ENCODE measurements at regions not wholly inside any gene's neighbourhood (a gene's known extent, or its start where the extent isn't known, plus 50 kb on each side); places are given as distances from the start of the nearest gene placed in this dataset.

DNA sequence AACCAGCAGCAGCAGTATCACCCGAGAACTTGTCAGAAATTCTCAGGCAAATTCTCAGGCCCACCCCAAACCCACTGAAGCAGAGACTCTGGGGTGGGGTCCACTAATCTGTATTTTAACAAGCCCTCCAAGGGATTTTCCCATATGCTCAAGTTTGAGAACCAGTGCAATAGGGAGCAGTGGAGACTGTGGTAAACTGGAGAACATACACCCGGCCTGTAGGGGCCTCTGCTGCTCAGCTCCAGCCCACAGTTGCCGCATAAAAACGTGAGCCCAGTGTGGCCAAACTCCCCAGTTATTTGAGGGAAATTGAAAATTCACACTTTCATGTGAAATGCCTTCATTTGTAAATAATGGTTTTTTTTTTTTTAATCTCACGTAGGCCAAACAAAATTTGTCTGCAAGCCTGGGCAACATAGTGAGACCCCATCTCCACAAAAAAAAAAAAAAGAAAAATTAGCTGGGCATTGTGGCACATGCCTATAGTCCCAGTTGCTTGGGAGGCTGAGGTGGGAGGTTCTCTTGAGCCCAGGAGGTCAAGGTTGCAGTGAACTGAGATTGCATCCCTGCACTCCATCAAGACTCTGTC lies 97.6 kb upstream of the ZMIZ1 start:
- TF ChIP-seq, protein P1, sequence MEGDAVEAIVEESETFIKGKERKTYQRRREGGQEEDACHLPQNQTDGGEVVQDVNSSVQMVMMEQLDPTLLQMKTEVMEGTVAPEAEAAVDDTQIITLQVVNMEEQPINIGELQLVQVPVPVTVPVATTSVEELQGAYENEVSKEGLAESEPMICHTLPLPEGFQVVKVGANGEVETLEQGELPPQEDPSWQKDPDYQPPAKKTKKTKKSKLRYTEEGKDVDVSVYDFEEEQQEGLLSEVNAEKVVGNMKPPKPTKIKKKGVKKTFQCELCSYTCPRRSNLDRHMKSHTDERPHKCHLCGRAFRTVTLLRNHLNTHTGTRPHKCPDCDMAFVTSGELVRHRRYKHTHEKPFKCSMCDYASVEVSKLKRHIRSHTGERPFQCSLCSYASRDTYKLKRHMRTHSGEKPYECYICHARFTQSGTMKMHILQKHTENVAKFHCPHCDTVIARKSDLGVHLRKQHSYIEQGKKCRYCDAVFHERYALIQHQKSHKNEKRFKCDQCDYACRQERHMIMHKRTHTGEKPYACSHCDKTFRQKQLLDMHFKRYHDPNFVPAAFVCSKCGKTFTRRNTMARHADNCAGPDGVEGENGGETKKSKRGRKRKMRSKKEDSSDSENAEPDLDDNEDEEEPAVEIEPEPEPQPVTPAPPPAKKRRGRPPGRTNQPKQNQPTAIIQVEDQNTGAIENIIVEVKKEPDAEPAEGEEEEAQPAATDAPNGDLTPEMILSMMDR (IDR thresholded peaks at IDR 0.05), result no peak
- TF ChIP-seq POLR2A (IDR thresholded peaks at IDR 0.05), result no peak

Measured in right lobe of liver (tissue), 4 donors.